IPS-18a (cell line): ENCODE measurements at regions not wholly inside any gene's neighbourhood (a gene's known extent, or its start where the extent isn't known, plus 50 kb on each side); places are given as distances from the start of the nearest gene placed in this dataset.

Source experiments
- H3K27ac ChIP-seq: one replicate; pipeline ENCODE4 v1.5.1; 2013; ENCODE audit warnings: low read length
- H3K27me3 ChIP-seq: one replicate; pipeline ENCODE4 v1.6.1; 2013; ENCODE audit warnings: mild to moderate bottlenecking, low read length; ENCODE audit not compliant: control insufficient read depth, insufficient read depth
- H3K36me3 ChIP-seq: one replicate; pipeline ENCODE4 v1.6.1; 2013; ENCODE audit warnings: low read depth, low read length; ENCODE audit not compliant: control insufficient read depth
- H3K4me1 ChIP-seq: one replicate; pipeline ENCODE4 v1.6.1; 2013; ENCODE audit warnings: low read depth, low read length; ENCODE audit not compliant: control insufficient read depth
- H3K4me3 ChIP-seq: one replicate; pipeline ENCODE4 v1.5.1; 2013; ENCODE audit warnings: low read length
- H3K9ac ChIP-seq: one replicate; pipeline ENCODE4 v1.6.1; 2013; ENCODE audit warnings: mild to moderate bottlenecking, low read length, moderate library complexity
- H3K9me3 ChIP-seq: one replicate; pipeline ENCODE4 v1.6.1; 2013; ENCODE audit warnings: low read depth, low read length; ENCODE audit not compliant: control insufficient read depth

- H3K27ac ChIP-seq: no peak overlapping the region
- H3K9ac ChIP-seq: no peak overlapping the region
- H3K4me3 ChIP-seq: no peak overlapping the region
- no peaks in the 10 kb centered on the region for H3K36me3 ChIP-seq
- H3K27me3 ChIP-seq: no peaks in the 10 kb centered on the region
- H3K9me3 ChIP-seq: no peaks in the 10 kb centered on the region
- H3K4me1 ChIP-seq: peaks cover 4% of the 10 kb centered on the region
These were observed 194.2 kb upstream of the SGK1 start for GRCh38 chr6:134511984-134512683.

- no peak overlapping the region for H3K9ac ChIP-seq
- H3K4me1 ChIP-seq: no peaks in the 10 kb centered on the region
- no peak overlapping the region for H3K4me3 ChIP-seq
- H3K27me3 ChIP-seq: no peaks in the 10 kb centered on the region
- H3K36me3 ChIP-seq: no peaks in the 10 kb centered on the region
- H3K27ac ChIP-seq: no peak overlapping the region
- H3K9me3 ChIP-seq: no peaks in the 10 kb centered on the region
These were observed 193.0 kb upstream of the SGK1 start for GRCh38 chr6:134510920-134511319.

- no peak overlapping the region for H3K9ac ChIP-seq
- H3K27ac ChIP-seq: no peak overlapping the region
- no peaks in the 10 kb centered on the region for H3K9me3 ChIP-seq
- no peaks in the 10 kb centered on the region for H3K36me3 ChIP-seq
- no peaks in the 10 kb centered on the region for H3K4me1 ChIP-seq
- H3K27me3 ChIP-seq: no peaks in the 10 kb centered on the region
- H3K4me3 ChIP-seq: no peak overlapping the region
These were observed 192.2 kb upstream of the SGK1 start for GRCh38 chr6:134510142-134510541.

GRCh38 chr6:134508862-134509498 lies 191.1 kb upstream of the SGK1 start:
- Histone ChIP-seq H3K4me3 (no peak overlapping the region), H3K27ac (no peak overlapping the region), H3K4me1 (no peaks in the 10 kb centered on the region), H3K9me3 (no peaks in the 10 kb centered on the region), H3K9ac (no peak overlapping the region), H3K36me3 (no peaks in the 10 kb centered on the region), H3K27me3 (no peaks in the 10 kb centered on the region)

- H3K9me3 ChIP-seq: no peaks in the 10 kb centered on the region
- no peak overlapping the region for H3K4me3 ChIP-seq
- no peak overlapping the region for H3K27ac ChIP-seq
- H3K27me3 ChIP-seq: no peaks in the 10 kb centered on the region
- no peak overlapping the region for H3K9ac ChIP-seq
- no peaks in the 10 kb centered on the region for H3K4me1 ChIP-seq
- no peaks in the 10 kb centered on the region for H3K36me3 ChIP-seq
These were observed 188.2 kb upstream of the SGK1 start for GRCh38 chr6:134506162-134506561.

GRCh38 chr6:134503585-134504281 lies 185.8 kb upstream of the SGK1 start:
- no peak overlapping the region for H3K4me3 ChIP-seq
- H3K27me3 ChIP-seq: no peaks in the 10 kb centered on the region
- H3K4me1 ChIP-seq: no peaks in the 10 kb centered on the region
- no peak overlapping the region for H3K9ac ChIP-seq
- no peak overlapping the region for H3K27ac ChIP-seq
- H3K36me3 ChIP-seq: no peaks in the 10 kb centered on the region
- no peaks in the 10 kb centered on the region for H3K9me3 ChIP-seq

GRCh38 chr6:134502614-134503549 lies 185.0 kb upstream of the SGK1 start:
- Histone ChIP-seq H3K27ac (no peak overlapping the region), H3K9me3 (no peaks in the 10 kb centered on the region), H3K4me1 (no peaks in the 10 kb centered on the region), H3K9ac (no peak overlapping the region), H3K36me3 (no peaks in the 10 kb centered on the region), H3K27me3 (no peaks in the 10 kb centered on the region), H3K4me3 (no peak overlapping the region)

- Histone ChIP-seq H3K27ac (no peak overlapping the region), H3K4me1 (no peaks in the 10 kb centered on the region), H3K4me3 (no peak overlapping the region), H3K36me3 (no peaks in the 10 kb centered on the region), H3K9ac (no peak overlapping the region), H3K9me3 (no peaks in the 10 kb centered on the region), H3K27me3 (no peaks in the 10 kb centered on the region)
These were observed 178.0 kb upstream of the SGK1 start for GRCh38 chr6:134495890-134496248.

GRCh38 chr6:134495203-134495889 lies 177.4 kb upstream of the SGK1 start:
- no peaks in the 10 kb centered on the region for H3K27me3 ChIP-seq
- H3K27ac ChIP-seq: no peak overlapping the region
- no peak overlapping the region for H3K9ac ChIP-seq
- H3K9me3 ChIP-seq: no peaks in the 10 kb centered on the region
- H3K4me3 ChIP-seq: no peak overlapping the region
- no peaks in the 10 kb centered on the region for H3K4me1 ChIP-seq
- no peaks in the 10 kb centered on the region for H3K36me3 ChIP-seq

GRCh38 chr6:134493789-134494188 lies 175.9 kb upstream of the SGK1 start:
- Histone ChIP-seq H3K9ac (no peak overlapping the region), H3K27me3 (no peaks in the 10 kb centered on the region), H3K4me1 (no peaks in the 10 kb centered on the region), H3K9me3 (no peaks in the 10 kb centered on the region), H3K36me3 (no peaks in the 10 kb centered on the region), H3K4me3 (no peak overlapping the region), H3K27ac (no peak overlapping the region)

- no peaks in the 10 kb centered on the region for H3K27me3 ChIP-seq
- H3K36me3 ChIP-seq: no peaks in the 10 kb centered on the region
- H3K27ac ChIP-seq: no peak overlapping the region
- H3K9me3 ChIP-seq: no peaks in the 10 kb centered on the region
- H3K9ac ChIP-seq: no peak overlapping the region
- H3K4me3 ChIP-seq: no peak overlapping the region
- H3K4me1 ChIP-seq: no peaks in the 10 kb centered on the region
These were observed 173.6 kb upstream of the SGK1 start for GRCh38 chr6:134491477-134491876.
